IMR-90 (cell line): ENCODE measurements at regions not wholly inside any gene's neighbourhood (a gene's known extent, or its start where the extent isn't known, plus 50 kb on each side); places are given as distances from the start of the nearest gene placed in this dataset.
A peak's percentile ranks its signal among the peaks of the same experiment; 100 is the strongest.

Experiments
- ATAC-seq: fragments of 200-7000 bp; cut with Tn5 transposase; 2 replicates; pipeline ENCODE4 v1.9.1; 2020; ENCODE audit warnings: low read depth, mild to moderate bottlenecking, moderate library complexity
- BruUV-seq: library from RNA; stranded (reverse); fragments of 400-500 nt; replicated peaks from 2 replicates; lab custom pipeline; 2021; lab: Mats Ljungman, UMichigan
- CTCF ChIA-PET: fragments of 300-600 bp; formaldehyde crosslinking; extraction: SDS; loops from one replicate; lab custom pipeline; 2021; ENCODE audit warnings: antibody characterized with exemption; lab: Yijun Ruan, JAX
- POLR2A ChIA-PET: fragments of 300-600 bp; sonication (Branson Sonifier 250); formaldehyde crosslinking; loops from one replicate; lab custom pipeline; 2022; ENCODE audit warnings: antibody characterized with exemption; ENCODE audit not compliant: unreplicated experiment; lab: Charles Lee
- DNase-seq: peaks from one replicate; pipeline ENCODE4 v3.0.0; 2013
- H2AFZ ChIP-seq: replicated peaks from 2 replicates; pipeline ENCODE3; 2013; ENCODE audit warnings: low read length, mild to moderate bottlenecking; ENCODE audit not compliant: poor library complexity
- H2AK5ac ChIP-seq: 2 replicates; pipeline ENCODE4 v1.6.1; 2013; ENCODE audit warnings: low read depth, low read length, inconsistent platforms
- H2AK9ac ChIP-seq: replicated peaks from 2 replicates; pipeline ENCODE3; 2013; ENCODE audit warnings: mild to moderate bottlenecking, low read depth, low read length, moderate library complexity; ENCODE audit not compliant: poor library complexity
- H2BK120ac ChIP-seq: 2 replicates; pipeline ENCODE4 v1.6.1; 2013; ENCODE audit warnings: low read depth, low read length, inconsistent platforms
- H2BK15ac ChIP-seq: 3 replicates; pipeline ENCODE4 v1.6.1; 2013; ENCODE audit warnings: low read depth, low read length, inconsistent platforms
- H2BK20ac ChIP-seq: 2 replicates; pipeline ENCODE4 v1.6.1; 2013; ENCODE audit warnings: low read depth, mild to moderate bottlenecking, inconsistent platforms, low read length, moderate library complexity
- H2BK5ac ChIP-seq: 2 replicates; pipeline ENCODE4 v1.6.1; 2013; ENCODE audit warnings: mild to moderate bottlenecking, low read depth, low read length, inconsistent platforms; ENCODE audit not compliant: poor library complexity, severe bottlenecking
- H3K14ac ChIP-seq: replicated peaks from 2 replicates; pipeline ENCODE4 v1.6.1; 2013; ENCODE audit warnings: low read depth, low read length, inconsistent platforms
- H3K18ac ChIP-seq: 2 replicates; pipeline ENCODE4 v1.6.1; 2013; ENCODE audit warnings: low read depth, low read length, control low read depth
- H3K23ac ChIP-seq: 2 replicates; pipeline ENCODE4 v1.6.1; 2013; ENCODE audit warnings: low read depth, low read length, inconsistent platforms
- H3K27ac ChIP-seq: 2 replicates; pipeline ENCODE4 v1.5.1; 2013; ENCODE audit warnings: mild to moderate bottlenecking, control low read depth, low read length; ENCODE audit not compliant: insufficient read depth
- H3K27me3 ChIP-seq: 2 replicates; pipeline ENCODE4 v1.6.1; 2013; ENCODE audit warnings: low read length; ENCODE audit not compliant: control insufficient read depth, insufficient read depth
- H3K36me3 ChIP-seq: 2 replicates; pipeline ENCODE4 v1.6.1; 2013; ENCODE audit warnings: low read length, mixed read lengths; ENCODE audit not compliant: control insufficient read depth, insufficient read depth
- H3K4ac ChIP-seq: 2 replicates; pipeline ENCODE4 v1.6.1; 2013; ENCODE audit warnings: low read depth, low read length, inconsistent platforms
- H3K4me1 ChIP-seq: 2 replicates; pipeline ENCODE4 v1.6.1; 2013; ENCODE audit warnings: low read length, mixed read lengths; ENCODE audit not compliant: control insufficient read depth, insufficient read depth
- H3K4me2 ChIP-seq: 2 replicates; pipeline ENCODE4 v1.6.1; 2013; ENCODE audit warnings: low read depth, mild to moderate bottlenecking, control low read depth, low read length, moderate library complexity
- H3K4me3 ChIP-seq: 2 replicates; pipeline ENCODE4 v1.5.1; 2013; ENCODE audit warnings: low read depth, mild to moderate bottlenecking, control low read depth, low read length, moderate library complexity; ENCODE audit not compliant: insufficient read depth
- H3K56ac ChIP-seq: 2 replicates; pipeline ENCODE4 v1.6.1; 2013; ENCODE audit warnings: low read length, inconsistent platforms; ENCODE audit not compliant: insufficient read depth; ENCODE audit errors: extremely low read depth
- H3K79me1 ChIP-seq, 2 experiments: 2 replicates each; pipeline ENCODE4 v1.6.1; 2013; ENCODE audit warnings: low read length in 2 of 2, inconsistent platforms in 1 of 2, low read depth in 1 of 2
- H3K9ac ChIP-seq: 2 replicates; pipeline ENCODE4 v1.6.1; 2013; ENCODE audit warnings: low read depth, low read length, control low read depth
- H3K9me1 ChIP-seq: 2 replicates; pipeline ENCODE4 v1.6.1; 2013; ENCODE audit warnings: low read length, inconsistent platforms; ENCODE audit not compliant: insufficient read depth
- H3K9me3 ChIP-seq: 2 replicates; pipeline ENCODE4 v1.6.1; 2013; ENCODE audit warnings: low read length; ENCODE audit not compliant: control insufficient read depth, insufficient read depth
- H4K20me1 ChIP-seq: 2 replicates; pipeline ENCODE4 v1.6.1; 2013; ENCODE audit warnings: low read length, inconsistent platforms; ENCODE audit not compliant: insufficient read depth
- H4K5ac ChIP-seq: 2 replicates; pipeline ENCODE4 v1.6.1; 2013; ENCODE audit warnings: mild to moderate bottlenecking, low read depth, low read length, control low read depth
- H4K8ac ChIP-seq, 2 experiments: 2 replicates each; pipeline ENCODE4 v1.6.1; 2013; ENCODE audit warnings: low read depth in 2 of 2, low read length in 2 of 2, control low read depth in 1 of 2, inconsistent platforms in 1 of 2
- H4K91ac ChIP-seq: 2 replicates; pipeline ENCODE4 v1.6.1; 2013; ENCODE audit warnings: low read depth, low read length, inconsistent platforms; ENCODE audit not compliant: insufficient read depth
- BHLHE40 ChIP-seq: fragments of 150-350 bp; IDR thresholded peaks from 2 replicates; pipeline ENCODE4 v1.6.1; 2016; ENCODE audit warnings: mild to moderate bottlenecking, low read depth, low read length
- CTCF ChIP-seq: conservative IDR thresholded peaks from 2 replicates; pipeline ENCODE4 v1.5.1; 2012; ENCODE audit warnings: mild to moderate bottlenecking, low read depth, low read length, improper control_type of control experiment
- ELK1 ChIP-seq: fragments of 150-350 bp; IDR thresholded peaks from 2 replicates; pipeline ENCODE4 v1.6.1; 2016; ENCODE audit warnings: low read depth, mild to moderate bottlenecking, low read length, moderate library complexity, borderline replicate concordance
- MAFK ChIP-seq: IDR thresholded peaks from 2 replicates; pipeline ENCODE4 v1.6.1; 2012; ENCODE audit warnings: low read depth, low read length, improper control_type of control experiment
- POLR2A ChIP-seq: IDR thresholded peaks from 2 replicates; pipeline ENCODE4 v1.6.1; 2012; ENCODE audit warnings: mild to moderate bottlenecking, low read depth, low read length
- RAD21 ChIP-seq: IDR thresholded peaks from 2 replicates; pipeline ENCODE4 v1.6.1; 2012; ENCODE audit warnings: low read length, improper control_type of control experiment
- WGBS, 2 experiments: methylation state at CpG; one replicate each; pipeline versions ENCODE4 v1.1.5 to v1.1.7; 2013; ENCODE audit warnings: missing lambda C conversion rate in 2 of 2; ENCODE audit not compliant: insufficient read length in 1 of 2; ENCODE audit errors: extremely low coverage in 2 of 2; 5-methylcytosine and 5-hydroxymethylcytosine counted together
- dilution Hi-C: fragments of 300-500 bp; cut with HindIII; formaldehyde crosslinking; loops from one replicate; pipeline ENCODE4 v1.14.3; 2018; ENCODE audit warnings: low sequenced_read_pairs; ENCODE audit not compliant: unreplicated experiment
- in situ Hi-C: fragments of 300-500 bp; cut with MboI; formaldehyde crosslinking; loops from 3 replicates; pipeline ENCODE4 v1.14.3; 2019; ENCODE audit warnings: low sequenced_read_pairs, inconsistent platforms, mixed read lengths
- intact Hi-C: fragments of 100-400 bp; cut with micrococcal nuclease; formaldehyde crosslinking; loops from 2 replicates; pipeline ENCODE4 v1.10.0; 2022

- no peak overlapping the region for H3K18ac ChIP-seq
- no peak overlapping the region for H3K56ac ChIP-seq
- POLR2A ChIA-PET = no interaction called here
- H2BK20ac ChIP-seq = no peak overlapping the region
- H2BK15ac ChIP-seq = no peak overlapping the region
- H4K91ac ChIP-seq = no peak overlapping the region
- no peak overlapping the region for H2BK120ac ChIP-seq
- no peaks in the 10 kb centered on the region for H3K9me3 ChIP-seq
- H3K9ac ChIP-seq = no peak overlapping the region
- ATAC-seq = no peak
- H3K4me3 ChIP-seq = no peak overlapping the region
- H3K9me1 ChIP-seq = no peaks in the 10 kb centered on the region
- no peak overlapping the region for H2AK9ac ChIP-seq
- H3K14ac ChIP-seq = no peak overlapping the region
- H4K20me1 ChIP-seq = no peaks in the 10 kb centered on the region
- H2BK5ac ChIP-seq = no peak overlapping the region
- intact Hi-C loops = no loop called here
- no peak overlapping the region for H2AK5ac ChIP-seq
- H4K8ac ChIP-seq = no peak overlapping the region
- H3K4me1 ChIP-seq = no peaks in the 10 kb centered on the region
- no peak overlapping the region for H3K27ac ChIP-seq
- in situ Hi-C loops = no loop called here
- no peak overlapping the region for H3K23ac ChIP-seq
- no peak overlapping the region for H4K5ac ChIP-seq
- dilution Hi-C loops = no loop called here
- CTCF ChIA-PET = no interaction called here
- TF ChIP-seq CTCF (no peak), BHLHE40 (peak; percentile 35; the same call in 1 of the 2 replicates), ELK1 (no peak), MAFK (no peak), POLR2A (no peak), RAD21 (no peak)
- peak overlapping the region; percentile 46; the same call in 1 of the 2 replicates for H3K4me2 ChIP-seq
- H3K4ac ChIP-seq = no peak overlapping the region
- no peaks in the 10 kb centered on the region; the same call in 1 of the 2 replicates for H3K27me3 ChIP-seq
- H2AFZ ChIP-seq = no peak overlapping the region
- 13% methylated on average over 2 of the region's 8 CpGs; no CpG with 5 or more reads in 1 of the 2 experiments for WGBS, 2 experiments
- no peaks in the 10 kb centered on the region for H3K79me1 ChIP-seq
- H3K36me3 ChIP-seq = no peaks in the 10 kb centered on the region
- no TSS peak for BruUV-seq
- peak; percentile 37 for DNase-seq
Measured at GRCh38 chr13:59356607-59357006, 807.1 kb downstream of the DIAPH3 start.
